Bronchial epithelial cell (primary cell): ENCODE measurements at regions not wholly inside any gene's neighbourhood (a gene's known extent, or its start where the extent isn't known, plus 50 kb on each side); places are given as distances from the start of the nearest gene placed in this dataset.

Experiments
- DNase-seq: peaks from one replicate; pipeline ENCODE4 v3.0.0-alpha.2; 2010; ENCODE audit warnings: low read depth
- FAIRE-seq: peaks from 2 replicates; lab custom pipeline; 2011; peaks lifted over from hg19 to GRCh38; lab: Jason Lieb, UNC
- H3K27me3 ChIP-seq: 2 replicates; pipeline ENCODE4 v1.5.1; 2011; ENCODE audit warnings: low read length; ENCODE audit not compliant: control insufficient read depth, insufficient read depth
- H3K36me3 ChIP-seq: 2 replicates; pipeline ENCODE4 v1.5.1; 2011; ENCODE audit warnings: low read length; ENCODE audit not compliant: control insufficient read depth, insufficient read depth
- H3K4me3 ChIP-seq: 2 replicates; pipeline ENCODE4 v1.5.1; 2011; ENCODE audit warnings: mild to moderate bottlenecking, low read depth, low read length, control low read depth
- CTCF ChIP-seq: IDR thresholded peaks from 2 replicates; pipeline ENCODE4 v1.5.1; 2011; ENCODE audit warnings: mild to moderate bottlenecking, moderate library complexity, low read length, control low read depth, inconsistent platforms; ENCODE audit not compliant: insufficient read depth, severe bottlenecking

- TF ChIP-seq CTCF, result no peak
- FAIRE-seq (peak; percentile 81), DNase-seq (no peak)
- no peaks in the 10 kb centered on the region for H3K36me3 ChIP-seq
- H3K4me3 ChIP-seq, result no peak overlapping the region
- H3K27me3 ChIP-seq, result peaks cover 17% of the 10 kb centered on the region
Observed at GRCh38 chr20:58128635-58129625, 99.5 kb downstream of the ANKRD60 start.

DNA sequence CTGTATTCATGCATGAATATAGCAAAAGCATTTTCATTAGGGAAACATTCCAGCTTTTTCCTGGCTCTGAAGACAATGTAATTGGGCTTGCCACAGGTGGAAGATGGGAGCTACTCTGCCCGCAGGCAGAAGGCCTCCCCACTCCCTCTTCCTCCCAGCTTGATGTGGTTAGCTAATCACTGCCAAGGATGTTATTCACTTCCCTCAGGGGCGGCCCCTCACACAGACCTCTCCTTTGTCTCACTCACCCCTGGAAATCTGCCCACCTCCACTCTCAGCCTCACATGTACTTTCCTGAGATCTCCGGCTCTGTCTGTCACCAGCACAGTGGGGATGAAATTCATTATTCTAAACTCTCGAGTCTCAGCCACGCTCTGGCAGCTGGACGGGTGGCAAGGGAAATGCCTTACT lies 100.7 kb downstream of the ANKRD60 start:
- Histone ChIP-seq H3K4me3 (no peak overlapping the region), H3K27me3 (peaks cover 17% of the 10 kb centered on the region), H3K36me3 (no peaks in the 10 kb centered on the region)
- no peak for TF ChIP-seq CTCF
- FAIRE-seq (peak; percentile 83), DNase-seq (peak; percentile 90)

GRCh38 chr20:58125726-58126125 lies 102.7 kb downstream of the ANKRD60 start:
- H3K4me3 ChIP-seq, result no peak overlapping the region
- no peaks in the 10 kb centered on the region for H3K36me3 ChIP-seq
- no peak for TF ChIP-seq CTCF
- peaks cover 17% of the 10 kb centered on the region for H3K27me3 ChIP-seq
- DNase-seq, result no peak
- no peak for FAIRE-seq

DNA sequence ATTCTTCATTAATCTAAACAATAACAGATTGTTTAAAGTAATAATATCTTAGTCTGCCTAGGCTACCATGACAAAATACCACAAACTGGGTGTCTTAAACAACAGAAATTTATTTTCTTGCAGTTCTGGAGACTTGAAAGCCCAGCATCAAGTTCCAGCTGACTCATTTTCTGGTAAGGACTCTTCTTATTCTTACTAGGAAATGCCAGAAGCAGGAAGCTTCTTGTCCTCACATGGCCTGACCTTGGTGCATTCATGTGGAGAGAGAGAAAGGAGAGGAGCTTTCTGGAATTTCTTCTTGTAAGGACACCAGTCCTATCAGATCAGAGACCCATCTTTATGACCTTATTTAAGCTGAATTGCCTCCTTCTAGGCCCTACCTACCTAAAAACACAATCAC lies 110.5 kb downstream of the ANKRD60 start:
- FAIRE-seq (no peak), DNase-seq (peak; percentile 36)
- Histone ChIP-seq H3K36me3 (no peaks in the 10 kb centered on the region), H3K4me3 (no peak overlapping the region), H3K27me3 (peaks cover 2% of the 10 kb centered on the region)
- TF ChIP-seq CTCF, result no peak

- no peaks in the 10 kb centered on the region for H3K36me3 ChIP-seq
- DNase-seq (no peak), FAIRE-seq (no peak)
- TF ChIP-seq CTCF, result no peak
- no peak overlapping the region for H3K4me3 ChIP-seq
- H3K27me3 ChIP-seq, result peaks cover 2% of the 10 kb centered on the region
Observed at GRCh38 chr20:58116505-58116904, 111.9 kb downstream of the ANKRD60 start.
